Activated CD4-positive, alpha-beta T cell treated with anti-CD3 and anti-CD28 coated beads, Interleukin-2, amount 50 U/mL, for 16 hours (primary cell): ENCODE measurements at regions not wholly inside any gene's neighbourhood (a gene's known extent, or its start where the extent isn't known, plus 50 kb on each side); places are given as distances from the start of the nearest gene placed in this dataset.
"Not testable (repeated sequence)": the region's sequence is repeated elsewhere in the genome, so short reads cannot be mapped to it uniquely, and the experiment has no call there.

Experiments
- DNase-seq: peaks from one replicate; pipeline ENCODE4 v3.0.0-alpha.2; 2020

DNA sequence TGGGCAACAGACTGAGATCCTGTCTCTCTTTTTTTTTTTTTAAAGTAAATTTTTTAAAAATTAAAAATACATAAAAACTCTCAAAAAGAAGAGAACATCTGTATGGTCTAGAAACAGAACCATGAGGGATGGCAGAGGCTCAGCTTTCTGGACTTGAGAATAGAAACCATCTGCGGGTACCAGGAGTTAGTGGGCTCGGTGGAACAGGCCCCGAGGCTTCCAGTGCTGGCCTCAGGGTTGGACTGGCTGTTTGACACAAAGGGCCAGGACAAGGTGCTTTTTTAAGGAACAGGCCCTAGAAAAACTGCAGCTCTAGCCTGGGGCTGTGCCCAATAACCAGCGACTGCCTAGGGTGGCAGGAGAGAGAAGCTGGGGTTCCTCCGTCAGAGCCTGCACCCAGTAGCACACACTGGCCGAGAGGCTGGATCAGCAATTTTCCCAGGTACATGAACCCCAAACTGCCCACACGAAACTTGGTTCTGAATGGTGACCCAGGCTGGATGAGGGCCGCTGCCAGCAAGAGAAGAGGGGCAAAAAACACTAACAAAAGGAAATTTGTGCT, 131.0 kb upstream of the OLIG3 start:
- DNase-seq, result no peak

DNA sequence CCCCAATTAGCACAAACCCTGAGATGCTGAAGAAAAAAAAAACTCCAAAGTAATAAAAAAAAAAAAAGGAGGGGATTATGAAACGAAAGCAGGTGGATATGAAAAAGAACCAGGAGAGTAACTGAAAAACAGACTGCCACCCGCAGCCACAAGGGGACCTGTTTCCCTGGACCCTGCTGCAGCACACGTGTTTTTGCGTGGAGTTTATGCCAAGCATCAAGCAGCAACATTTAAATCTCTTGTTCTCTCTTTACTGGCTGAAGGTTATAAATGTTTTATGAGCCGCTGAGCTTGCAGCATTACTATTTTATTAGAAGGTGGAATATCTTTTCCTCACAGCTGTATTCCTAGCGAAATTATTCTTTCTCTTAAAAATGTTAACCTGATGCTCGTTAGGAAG, 131.6 kb upstream of the OLIG3 start:
- DNase-seq, result no peak

DNA sequence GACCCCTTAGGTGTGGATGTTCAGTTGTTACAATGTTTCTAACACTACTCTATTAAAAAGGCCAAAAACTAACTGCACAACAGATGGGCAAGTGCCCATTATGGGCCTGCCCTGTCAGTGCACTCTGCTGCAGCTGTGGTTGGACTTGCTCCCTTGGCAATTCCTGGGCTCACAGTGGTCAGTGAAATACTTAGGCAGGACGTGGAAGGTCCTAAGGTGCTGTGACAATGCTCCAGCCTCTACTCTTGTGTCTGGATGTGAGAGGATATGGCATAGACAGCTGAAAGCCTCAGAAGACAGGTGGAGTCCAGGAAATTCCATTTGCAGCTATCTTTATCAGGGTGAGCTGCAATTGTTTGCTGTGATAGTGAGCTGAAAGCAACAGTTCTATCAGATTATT, 136.5 kb upstream of the OLIG3 start:
- no peak for DNase-seq

DNA sequence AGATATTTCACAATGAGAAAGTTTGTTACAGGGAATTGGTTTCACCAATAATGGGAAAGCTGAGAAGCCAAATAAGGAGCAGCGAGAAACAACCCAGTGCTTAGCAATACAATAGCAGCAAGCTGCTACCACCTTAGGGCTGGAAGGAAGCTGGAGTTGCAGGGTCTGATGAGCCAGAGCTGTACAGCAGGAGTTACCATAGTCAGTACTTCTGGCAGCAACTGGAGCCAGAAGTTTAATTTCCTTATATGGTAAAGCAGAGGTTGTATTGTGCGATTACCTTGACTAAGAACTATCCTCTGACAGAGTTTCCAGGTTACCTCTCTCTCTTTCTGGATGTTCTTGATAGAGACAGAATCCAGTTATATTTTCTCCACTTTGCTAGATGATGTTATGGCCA, 137.1 kb upstream of the OLIG3 start:
- no peak for DNase-seq

DNA sequence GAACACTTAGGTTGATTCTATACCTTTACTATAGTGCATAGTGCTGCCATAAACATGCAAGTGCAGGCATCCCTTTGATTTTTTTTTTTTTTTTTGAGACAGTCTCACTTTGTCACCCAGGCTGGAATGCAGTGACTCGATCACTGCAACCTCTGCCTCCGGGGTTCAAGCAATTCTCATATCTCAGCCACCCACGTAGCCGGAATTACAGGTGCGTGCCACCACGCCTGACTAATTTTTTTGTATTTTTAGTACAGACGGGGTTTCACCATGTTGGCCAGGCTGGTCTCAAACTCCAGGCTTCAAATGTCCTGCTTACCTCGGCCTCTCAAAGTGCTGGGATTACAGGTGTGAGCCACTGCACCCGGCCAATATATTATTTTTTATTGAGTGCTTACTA, 140.0 kb upstream of the OLIG3 start:
- not testable (repeated sequence) for DNase-seq

DNA sequence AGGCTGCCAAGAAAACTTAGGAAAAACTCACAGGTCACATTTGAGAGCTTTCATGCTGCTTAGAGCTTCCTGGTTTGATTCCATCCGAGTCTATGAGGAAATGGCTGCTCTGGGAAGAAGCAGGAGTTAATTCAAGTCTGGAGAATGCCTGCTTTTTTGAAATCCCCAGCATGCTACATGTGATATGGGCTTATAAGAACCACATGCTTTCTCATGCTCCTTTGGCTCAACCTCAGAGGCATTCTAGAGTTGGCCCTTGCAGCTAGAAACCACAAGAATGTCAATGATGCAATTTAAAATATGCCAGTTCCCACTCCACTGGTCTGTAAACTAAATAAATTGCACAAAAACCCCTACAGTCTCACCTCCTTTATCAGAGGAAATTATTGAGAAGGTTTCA, 142.9 kb upstream of the OLIG3 start:
- no peak for DNase-seq

DNA sequence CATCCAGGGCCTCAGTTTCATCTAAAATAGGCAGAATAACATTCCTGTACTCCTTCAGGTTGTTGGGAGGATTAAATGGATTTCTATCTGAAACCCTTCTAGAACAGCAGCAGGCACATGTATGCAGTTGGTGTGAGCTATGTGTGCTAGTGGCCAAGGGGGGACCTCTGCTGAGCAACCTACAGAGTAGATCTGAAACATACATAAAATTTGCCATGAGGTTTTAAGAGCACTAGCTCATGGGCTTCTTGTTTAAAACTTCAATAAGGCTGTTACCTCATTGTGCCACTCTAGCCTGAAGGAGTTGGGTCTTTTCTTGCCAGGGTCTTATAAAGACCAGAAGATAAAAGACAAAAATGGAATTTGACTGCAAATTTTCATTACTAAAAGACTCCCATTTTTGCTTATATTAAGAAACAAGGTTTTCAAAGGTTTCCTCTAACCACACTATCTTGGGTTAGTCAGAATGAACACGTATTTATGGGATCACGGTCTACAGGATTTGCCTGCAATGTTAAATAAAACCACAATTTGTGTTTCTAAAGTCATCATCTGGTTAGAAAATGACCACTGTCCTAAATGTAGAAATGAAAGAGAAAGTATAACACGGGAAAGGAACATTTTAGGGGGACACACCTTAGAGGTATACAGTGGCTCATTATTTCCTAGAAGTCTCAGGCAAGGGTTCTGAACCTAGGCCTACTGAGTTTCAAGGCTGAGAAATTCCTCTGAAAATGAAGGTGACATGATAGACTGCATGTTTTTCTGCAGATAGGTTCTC, 144.9 kb upstream of the OLIG3 start:
- peak; percentile 23 for DNase-seq

DNA sequence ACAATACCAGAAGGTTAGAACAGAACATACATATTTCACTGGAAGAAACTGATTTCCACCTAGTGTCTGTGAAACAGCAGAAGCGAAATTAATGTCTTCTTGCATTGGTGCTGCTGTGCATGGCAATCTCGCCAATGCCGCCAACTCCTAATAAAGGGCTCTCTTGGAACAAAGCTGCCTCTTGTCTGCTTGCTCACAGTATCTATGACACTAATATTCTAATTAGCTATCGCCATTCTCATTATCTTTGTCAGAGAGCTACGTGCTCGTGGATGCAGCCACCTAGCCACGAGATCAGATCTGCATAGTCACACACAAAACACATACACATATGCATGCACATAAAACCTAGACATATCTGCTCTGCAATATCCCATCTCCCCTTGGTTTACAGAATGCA, 145.9 kb upstream of the OLIG3 start:
- no peak for DNase-seq

DNA sequence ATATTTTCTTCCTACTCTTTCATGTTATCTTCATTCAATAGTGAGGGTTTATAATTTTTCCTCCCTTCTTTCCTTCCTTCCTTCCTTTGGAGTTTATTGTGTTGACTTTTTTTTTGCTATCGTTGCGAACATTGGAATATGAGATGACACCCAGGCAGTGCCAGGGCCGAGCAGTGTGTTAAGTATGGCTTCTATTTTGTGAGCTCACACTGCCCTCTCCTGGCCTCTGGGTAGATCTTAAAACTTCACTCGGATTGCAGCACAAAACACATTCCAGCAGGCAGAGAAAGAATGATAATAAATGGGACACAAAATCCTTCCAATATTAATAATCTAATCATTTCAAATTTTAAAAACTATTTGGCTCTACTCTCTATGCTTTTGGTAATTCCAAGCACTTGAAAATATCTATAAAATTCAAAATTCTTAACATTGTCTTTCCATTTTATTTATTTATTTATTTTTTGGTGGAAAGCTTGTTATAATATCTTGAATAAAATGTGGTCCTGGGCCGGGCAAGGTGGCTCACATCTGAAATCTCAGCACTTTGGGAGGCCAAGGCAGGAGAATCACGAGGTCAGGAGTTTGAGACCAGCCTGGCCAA, 147.4 kb upstream of the OLIG3 start:
- DNase-seq, result peak; percentile 71

DNA sequence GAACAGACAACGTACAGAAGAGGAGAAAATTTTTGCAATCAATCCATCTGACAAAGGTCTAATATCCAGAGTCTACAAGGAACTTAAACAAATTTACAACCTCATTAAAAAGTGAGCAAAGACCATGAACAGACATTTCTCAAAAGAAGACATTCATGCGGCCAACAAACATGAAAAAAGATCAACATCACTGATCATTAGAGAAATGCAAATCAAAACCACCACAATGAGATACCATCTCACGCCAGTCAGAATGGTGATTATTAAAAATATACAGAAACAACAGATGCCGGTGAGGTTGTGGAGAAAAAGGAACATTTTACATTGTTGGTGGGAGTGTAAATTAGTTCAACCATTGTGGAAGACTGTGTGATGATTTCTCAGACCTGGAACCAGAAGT, 149.0 kb upstream of the OLIG3 start:
- not testable (repeated sequence) for DNase-seq

DNA sequence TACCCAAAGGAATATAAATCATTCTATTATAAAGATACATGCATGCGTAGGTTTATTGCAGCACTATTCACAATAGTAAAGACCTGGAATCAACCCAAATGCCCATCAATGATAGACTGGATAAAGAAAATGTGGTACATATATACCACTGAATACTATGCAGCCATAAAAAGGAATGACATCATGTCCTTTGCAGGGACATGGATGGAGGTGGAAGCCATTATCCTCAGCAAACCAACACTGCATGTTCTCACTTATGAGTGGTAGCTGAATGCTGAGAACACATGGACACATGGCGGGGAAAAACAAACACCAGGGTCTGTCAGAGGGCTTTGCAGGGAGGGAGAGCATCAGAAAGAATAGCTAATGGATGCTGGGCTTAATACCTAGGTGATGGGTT, 149.4 kb upstream of the OLIG3 start:
- not testable (repeated sequence) for DNase-seq

DNA sequence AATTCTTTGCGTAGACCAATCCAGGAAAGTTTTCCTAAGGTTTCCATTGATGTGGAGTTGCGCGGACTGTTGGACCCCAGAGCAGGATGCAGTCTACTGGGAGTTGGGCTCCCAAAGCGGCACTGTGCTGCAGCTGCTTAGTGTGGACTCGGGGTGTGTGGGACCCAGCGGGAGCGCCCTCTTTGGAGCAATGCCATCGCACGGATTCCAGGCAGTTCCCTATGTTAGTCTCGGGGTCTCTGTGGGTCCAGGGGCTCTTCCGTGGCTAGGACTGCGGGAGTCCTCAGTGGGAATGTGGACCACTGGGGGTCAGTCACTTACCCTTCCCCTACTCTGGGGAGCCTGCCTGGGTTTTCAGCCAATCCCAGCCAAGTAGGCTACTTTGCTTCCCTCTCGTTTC, 151.7 kb upstream of the OLIG3 start:
- DNase-seq, result no peak

DNA sequence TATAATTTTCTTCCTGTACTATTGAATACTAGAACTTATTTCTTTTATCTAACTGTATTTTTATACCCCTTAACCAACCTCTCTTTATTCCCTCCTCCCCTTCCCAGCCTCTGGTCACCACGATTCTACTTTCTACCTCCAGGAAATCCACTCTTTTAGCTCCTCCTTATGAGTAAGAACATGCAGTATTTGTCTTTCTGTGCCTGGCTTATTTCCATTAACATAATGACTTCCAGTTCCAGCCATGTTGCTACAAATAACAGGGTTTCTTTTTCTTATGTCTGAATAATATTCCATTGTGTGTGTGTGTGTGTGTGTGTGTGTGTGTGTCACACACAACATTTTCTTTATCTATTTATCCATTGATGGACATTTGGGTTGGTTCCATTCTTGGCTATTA, 152.3 kb upstream of the OLIG3 start:
- DNase-seq, result no peak

DNA sequence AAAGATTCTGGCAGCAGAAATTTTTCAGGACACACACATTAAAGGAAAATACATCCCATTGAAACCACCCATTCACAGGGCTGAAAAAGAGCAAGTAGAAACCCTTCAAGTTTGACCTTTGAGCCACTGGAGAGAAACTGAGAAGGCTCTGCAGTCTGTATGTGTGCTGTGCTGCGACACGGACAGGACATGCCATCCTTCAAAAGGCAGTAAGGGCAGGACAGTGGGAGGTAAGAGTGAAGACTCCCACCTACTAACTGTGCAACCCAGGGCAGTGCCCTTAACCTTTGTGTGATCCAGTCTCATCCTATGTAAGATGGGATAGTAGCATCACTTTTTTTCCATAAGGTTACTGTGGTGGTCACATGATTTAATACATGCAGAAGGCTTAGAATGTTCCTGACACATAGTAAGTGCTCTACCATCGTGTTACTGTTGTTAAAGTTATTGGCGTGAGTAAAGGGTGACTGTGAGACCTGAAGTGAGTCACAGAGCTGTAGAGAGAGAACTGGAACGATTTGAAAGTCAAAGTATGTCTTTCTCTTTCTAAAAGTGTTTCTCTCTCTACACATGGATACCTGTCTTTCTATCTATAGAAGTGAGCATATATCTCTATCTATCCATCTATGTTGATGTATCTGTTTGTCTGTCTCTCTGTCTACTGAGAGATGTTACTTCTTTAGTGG, 153.7 kb upstream of the OLIG3 start:
- no peak for DNase-seq

DNA sequence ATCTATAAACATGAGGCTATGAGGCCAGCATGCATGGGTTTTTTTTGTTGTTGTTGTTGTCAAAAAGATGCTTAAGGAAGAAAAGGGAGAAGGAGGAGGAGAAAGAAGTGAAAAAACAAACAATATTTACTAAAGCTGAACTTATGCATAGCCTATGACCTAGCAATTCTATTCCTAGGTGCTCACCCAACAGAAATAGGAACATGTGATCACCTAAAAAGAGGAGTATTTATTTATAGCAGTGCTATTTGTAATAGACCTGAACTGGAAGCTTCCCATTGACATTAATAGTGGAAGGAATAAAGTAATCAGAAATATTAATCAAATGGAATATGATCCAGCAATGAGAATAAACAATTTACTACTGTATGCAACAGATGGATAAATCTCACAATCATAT, 156.5 kb upstream of the OLIG3 start:
- DNase-seq, result no peak

DNA sequence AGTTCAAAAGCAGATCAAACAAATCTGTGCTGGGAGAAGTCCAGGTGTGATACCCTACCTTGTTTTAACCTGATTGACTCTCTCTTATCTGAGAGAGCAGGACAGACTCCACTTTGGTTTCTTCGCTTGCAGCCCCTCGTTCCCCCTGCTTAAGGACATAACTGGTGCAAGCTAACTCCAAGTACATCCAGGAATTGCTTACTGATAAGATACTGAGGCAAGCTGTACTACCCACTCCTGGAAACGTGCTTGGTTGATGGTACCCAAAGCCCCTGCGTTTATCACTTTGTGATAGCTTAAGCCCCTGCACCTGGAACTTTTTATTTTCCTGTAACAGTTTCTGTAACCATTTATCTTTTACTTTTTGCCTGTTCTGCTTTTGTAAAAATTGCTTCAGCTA, 157.0 kb upstream of the OLIG3 start:
- no peak for DNase-seq

DNA sequence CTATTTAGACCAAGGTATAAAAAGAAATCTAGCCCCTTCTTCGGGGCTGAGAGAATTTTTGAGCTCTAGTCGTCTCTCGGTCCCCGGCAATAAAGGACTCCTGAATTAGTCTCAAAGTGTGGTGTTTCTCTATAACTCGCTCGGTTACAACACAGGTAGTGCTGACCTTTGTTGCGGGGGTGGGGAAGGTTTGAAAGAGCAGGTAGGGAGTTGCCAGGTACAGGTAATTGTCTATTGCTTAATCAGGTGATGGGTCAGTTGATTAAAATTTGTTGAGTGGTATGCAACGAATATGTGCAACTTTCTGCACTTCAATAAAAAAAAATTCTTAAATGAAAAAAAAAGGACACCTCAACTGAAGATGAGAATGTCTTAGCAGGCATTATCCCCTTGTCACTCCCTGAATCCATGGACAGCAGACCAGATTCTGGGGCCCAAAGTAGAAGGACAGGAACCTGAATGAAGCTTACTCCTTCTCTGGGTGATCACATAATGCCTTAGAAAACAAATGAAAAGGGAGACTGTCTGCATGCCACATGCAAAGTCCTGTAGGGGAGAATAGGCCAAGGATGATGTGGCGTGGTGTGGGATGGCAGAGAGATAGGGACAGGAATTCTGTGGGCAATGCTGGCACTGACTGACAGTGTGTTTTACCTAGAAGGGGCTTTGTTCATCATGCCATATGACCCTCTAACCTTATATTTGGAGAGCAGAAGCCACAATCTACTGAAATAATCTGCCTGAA, 157.6 kb upstream of the OLIG3 start:
- DNase-seq, result no peak

DNA sequence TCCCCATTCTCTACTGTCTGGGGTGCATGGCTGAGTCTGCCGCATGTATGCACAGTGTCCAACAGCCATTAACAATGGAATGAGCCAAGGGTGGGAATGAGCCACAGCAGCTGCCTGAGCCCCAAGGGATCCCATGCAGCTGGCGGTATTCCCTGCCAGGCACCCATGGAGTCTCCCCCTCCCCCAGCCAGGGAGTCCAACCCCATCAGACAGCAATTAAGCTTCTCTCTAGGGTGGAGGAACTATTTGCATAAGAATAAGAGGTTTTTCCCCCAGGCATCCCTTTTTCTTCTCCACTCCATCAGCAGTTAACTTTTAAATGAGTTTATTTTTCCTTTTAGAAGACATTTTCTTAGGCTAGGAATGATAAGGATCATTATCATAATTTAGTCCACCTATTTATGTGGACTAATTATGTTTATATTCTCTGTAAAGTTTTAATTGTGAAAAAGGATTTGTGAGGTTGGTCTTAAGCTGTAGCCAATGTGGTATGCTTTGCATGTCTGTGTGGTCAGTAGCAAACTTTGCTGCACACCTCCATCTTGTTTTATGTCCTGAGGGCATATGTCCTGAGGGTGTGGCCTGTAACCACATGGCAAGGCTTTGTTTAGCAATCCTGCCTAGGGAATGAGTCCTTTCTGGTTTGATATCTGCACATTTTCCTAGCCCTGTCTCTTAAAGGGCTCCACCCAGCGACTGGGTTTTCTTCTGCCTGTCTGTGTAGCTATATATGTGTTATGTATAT, 158.9 kb upstream of the OLIG3 start:
- no peak for DNase-seq

DNA sequence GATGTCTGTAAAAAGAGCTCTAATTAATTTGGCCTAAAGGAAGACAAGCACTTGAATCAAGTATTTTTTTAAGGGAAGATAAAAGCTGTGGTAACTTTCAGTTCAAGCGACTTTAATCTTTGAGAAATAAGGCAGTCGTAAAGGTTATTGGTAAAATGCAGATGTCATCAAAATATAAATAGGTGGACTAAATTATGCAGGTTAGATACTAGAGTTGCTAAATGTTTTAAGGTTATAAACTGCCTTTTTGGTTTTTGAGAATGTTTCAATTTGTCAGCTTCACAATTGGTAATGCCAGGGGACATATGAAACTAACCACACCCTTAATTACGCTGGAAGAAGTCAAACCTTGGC, 159.5 kb upstream of the OLIG3 start:
- DNase-seq, result no peak

DNA sequence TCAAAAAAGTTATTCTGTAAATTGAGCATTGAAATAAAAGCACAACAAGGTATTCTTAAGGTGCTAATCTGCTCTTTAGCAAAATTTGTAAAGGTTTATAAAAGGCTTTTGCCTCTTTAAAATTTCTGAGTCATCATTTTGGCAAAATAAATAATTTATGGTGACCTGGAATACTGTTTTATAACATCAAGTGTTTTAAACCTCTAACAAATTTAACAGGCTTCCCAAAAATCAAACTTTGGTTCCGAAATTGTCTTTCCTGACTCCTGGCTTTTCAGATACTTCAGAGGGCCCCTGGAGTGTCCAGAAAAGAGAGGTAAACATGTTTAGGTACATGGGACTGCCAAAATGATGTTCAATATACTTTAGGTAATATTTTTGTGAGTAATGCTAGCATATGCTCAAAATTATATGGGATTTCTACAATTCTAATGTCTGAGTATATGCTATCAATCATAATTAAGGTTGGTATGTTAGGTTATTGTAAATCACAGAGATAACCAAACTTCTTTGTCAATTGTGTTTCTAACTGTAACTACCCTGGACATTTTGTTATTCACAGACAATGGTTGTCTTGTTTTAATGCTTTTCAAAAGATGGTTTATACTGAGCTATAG, 160.3 kb upstream of the OLIG3 start:
- no peak for DNase-seq

DNA sequence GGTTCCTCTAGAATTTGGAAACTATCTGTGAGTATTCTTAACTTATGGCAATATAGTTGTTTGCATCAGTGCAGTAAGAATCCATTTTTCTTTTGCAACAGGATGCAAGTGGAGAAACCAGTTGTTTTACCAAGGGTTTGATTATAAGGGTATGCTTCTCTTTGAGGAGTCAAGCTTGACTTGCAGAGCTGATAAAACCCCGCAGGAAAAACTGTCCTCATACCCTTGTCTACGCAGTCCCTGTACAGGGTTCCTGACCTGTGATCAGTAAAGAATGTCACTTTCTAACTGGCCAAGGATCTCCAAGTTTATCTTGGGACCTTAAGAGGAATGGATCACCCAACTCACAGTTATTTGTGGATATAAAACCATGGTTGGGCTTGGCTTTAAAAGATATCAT, 161.1 kb upstream of the OLIG3 start:
- DNase-seq, result no peak

DNA sequence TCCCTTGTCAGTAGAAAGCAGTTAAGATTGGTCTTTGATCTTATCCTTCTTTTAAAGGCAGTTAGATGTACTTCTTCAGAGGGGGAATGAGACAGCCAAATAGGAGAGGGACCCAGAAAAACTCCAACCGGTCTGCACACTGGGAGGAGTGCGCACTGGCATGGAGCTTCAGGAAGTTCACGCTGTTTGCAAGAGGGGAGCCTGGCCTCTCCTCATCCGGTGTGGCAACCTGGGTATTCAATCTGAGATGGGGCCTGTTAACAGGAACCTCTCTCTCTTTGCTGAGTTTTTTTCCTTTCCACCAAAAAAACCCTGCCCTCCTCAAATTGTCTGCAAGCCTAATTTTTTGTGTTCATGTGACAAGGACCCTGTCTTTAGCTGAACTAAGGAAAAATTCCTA, 162.5 kb upstream of the OLIG3 start:
- no peak for DNase-seq
